ENCODE measurements at regions not wholly inside any gene's neighbourhood (a gene's known extent, or its start where the extent isn't known, plus 50 kb on each side); places are given as distances from the start of the nearest gene placed in this dataset.

DNA sequence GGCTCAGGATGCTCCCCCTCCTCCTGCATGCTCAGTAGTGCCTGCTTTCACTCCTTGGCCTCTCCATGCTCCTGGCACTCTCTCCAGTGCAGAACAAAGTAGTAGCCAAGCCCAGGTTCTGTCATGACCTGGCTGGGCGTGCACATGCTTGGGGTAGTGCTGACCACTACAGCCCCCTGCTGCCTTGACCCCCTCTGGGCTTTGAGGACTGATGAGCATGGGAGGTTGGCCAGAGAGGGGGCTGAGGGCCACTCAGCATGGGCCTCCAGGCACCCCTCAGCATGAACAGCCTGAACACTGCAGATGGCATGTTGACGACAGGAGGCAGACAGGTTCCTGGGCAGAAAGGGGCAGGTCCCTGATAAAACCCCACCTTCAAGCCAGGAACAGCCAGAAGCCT lies 935.7 kb upstream of the PRMT6 start:
- intact Hi-C loops (cut with DNase I; ENCODE audit: low total_unique reads), result no loop called here
- TF ChIP-seq POLR2AphosphoS5 (IDR thresholded peaks at IDR 0.05) (no peak), POLR2A (IDR thresholded peaks at IDR 0.05) (no peak)
- TF ChIP-seq, protein P1, sequence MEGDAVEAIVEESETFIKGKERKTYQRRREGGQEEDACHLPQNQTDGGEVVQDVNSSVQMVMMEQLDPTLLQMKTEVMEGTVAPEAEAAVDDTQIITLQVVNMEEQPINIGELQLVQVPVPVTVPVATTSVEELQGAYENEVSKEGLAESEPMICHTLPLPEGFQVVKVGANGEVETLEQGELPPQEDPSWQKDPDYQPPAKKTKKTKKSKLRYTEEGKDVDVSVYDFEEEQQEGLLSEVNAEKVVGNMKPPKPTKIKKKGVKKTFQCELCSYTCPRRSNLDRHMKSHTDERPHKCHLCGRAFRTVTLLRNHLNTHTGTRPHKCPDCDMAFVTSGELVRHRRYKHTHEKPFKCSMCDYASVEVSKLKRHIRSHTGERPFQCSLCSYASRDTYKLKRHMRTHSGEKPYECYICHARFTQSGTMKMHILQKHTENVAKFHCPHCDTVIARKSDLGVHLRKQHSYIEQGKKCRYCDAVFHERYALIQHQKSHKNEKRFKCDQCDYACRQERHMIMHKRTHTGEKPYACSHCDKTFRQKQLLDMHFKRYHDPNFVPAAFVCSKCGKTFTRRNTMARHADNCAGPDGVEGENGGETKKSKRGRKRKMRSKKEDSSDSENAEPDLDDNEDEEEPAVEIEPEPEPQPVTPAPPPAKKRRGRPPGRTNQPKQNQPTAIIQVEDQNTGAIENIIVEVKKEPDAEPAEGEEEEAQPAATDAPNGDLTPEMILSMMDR (IDR thresholded peaks at IDR 0.05 in 8 of 11, conservative IDR thresholded peaks at IDR 0.05 in 3 of 11), result no peak
- Histone ChIP-seq H3K27me3 (replicated peaks in 1 of 7) (no peaks in the 10 kb centered on the region), H3K9me3 (peaks cover 0 to 47% (median 33%) of the 10 kb centered on the region in 8 donors), H3K4me3 (no peak overlapping the region), H3K36me3 (no peaks in the 10 kb centered on the region), H3K4me1 (no peaks in the 10 kb centered on the region), H3K27ac (no peak overlapping the region)
- no peak for DNase-seq
- WGBS, 5 donors, result 68 to 85% (median 82%) methylated on average over 2 of the region's 2 CpGs

GRCh38 chr1:106121728-106122127 lies 934.7 kb upstream of the PRMT6 start:
- Histone ChIP-seq H3K4me3 (no peak overlapping the region), H3K9me3 (peaks cover 0 to 47% (median 33%) of the 10 kb centered on the region in 8 donors), H3K4me1 (no peaks in the 10 kb centered on the region), H3K27me3 (replicated peaks in 1 of 7) (no peaks in the 10 kb centered on the region), H3K36me3 (no peaks in the 10 kb centered on the region), H3K27ac (no peak overlapping the region)
- TF ChIP-seq POLR2A (IDR thresholded peaks at IDR 0.05) (no peak), POLR2AphosphoS5 (IDR thresholded peaks at IDR 0.05) (no peak)
- TF ChIP-seq, protein P1 (IDR thresholded peaks at IDR 0.05 in 8 of 11, conservative IDR thresholded peaks at IDR 0.05 in 3 of 11), result no peak
- 79 to 96% (median 90%) methylated on average over 5 to 6 of the region's 6 CpGs for WGBS, 5 donors
- intact Hi-C loops (cut with DNase I; ENCODE audit: low total_unique reads), result no loop called here
- DNase-seq, result no peak

GRCh38 chr1:106134561-106134960 lies 921.9 kb upstream of the PRMT6 start:
- no peak overlapping the region for H3K27ac ChIP-seq
- H3K27me3 ChIP-seq (replicated peaks in 1 of 7), result no peaks in the 10 kb centered on the region
- TF ChIP-seq, protein P1 (IDR thresholded peaks at IDR 0.05 in 8 of 11, conservative IDR thresholded peaks at IDR 0.05 in 3 of 11), result no peak
- TF ChIP-seq POLR2AphosphoS5 (IDR thresholded peaks at IDR 0.05), result no peak
- no peak for TF ChIP-seq POLR2A (IDR thresholded peaks at IDR 0.05)
- intact Hi-C loops (cut with DNase I; ENCODE audit: low total_unique reads), result no loop called here
- H3K4me1 ChIP-seq, result no peaks in the 10 kb centered on the region
- no peaks in the 10 kb centered on the region for H3K9me3 ChIP-seq
- WGBS, 5 donors, result 62 to 87% (median 79%) methylated on average over 3 of the region's 3 CpGs
- H3K36me3 ChIP-seq, result no peaks in the 10 kb centered on the region
- H3K4me3 ChIP-seq, result no peak overlapping the region
- DNase-seq, result no peak

- H3K4me1 ChIP-seq, result no peaks in the 10 kb centered on the region
- H3K27me3 ChIP-seq (replicated peaks in 1 of 7), result no peaks in the 10 kb centered on the region
- TF ChIP-seq POLR2AphosphoS5 (IDR thresholded peaks at IDR 0.05) (no peak), POLR2A (IDR thresholded peaks at IDR 0.05) (no peak)
- TF ChIP-seq, protein P1 (IDR thresholded peaks at IDR 0.05 in 8 of 11, conservative IDR thresholded peaks at IDR 0.05 in 3 of 11), result no peak
- no peaks in the 10 kb centered on the region for H3K36me3 ChIP-seq
- peaks cover 0 to 12% (median 7%) of the 10 kb centered on the region in 8 donors for H3K9me3 ChIP-seq
- no peak overlapping the region for H3K27ac ChIP-seq
- 72 to 85% (median 75%) methylated on average over 5 of the region's 5 CpGs for WGBS, 5 donors
- DNase-seq, result no peak
- H3K4me3 ChIP-seq, result no peak overlapping the region
- intact Hi-C loops (cut with DNase I; ENCODE audit: low total_unique reads), result no loop called here
These were observed 883.4 kb upstream of the PRMT6 start for GRCh38 chr1:106173101-106173500.
